GM19099 (cell line): ENCODE measurements at regions not wholly inside any gene's neighbourhood (a gene's known extent, or its start where the extent isn't known, plus 50 kb on each side); places are given as distances from the start of the nearest gene placed in this dataset.

Experiments used
- POLR2A ChIP-seq: IDR thresholded peaks from 3 replicates; pipeline ENCODE4 v1.6.1; 2011; ENCODE audit warnings: low read depth; ENCODE audit not compliant: insufficient read length; ENCODE audit errors: extremely low read depth

DNA sequence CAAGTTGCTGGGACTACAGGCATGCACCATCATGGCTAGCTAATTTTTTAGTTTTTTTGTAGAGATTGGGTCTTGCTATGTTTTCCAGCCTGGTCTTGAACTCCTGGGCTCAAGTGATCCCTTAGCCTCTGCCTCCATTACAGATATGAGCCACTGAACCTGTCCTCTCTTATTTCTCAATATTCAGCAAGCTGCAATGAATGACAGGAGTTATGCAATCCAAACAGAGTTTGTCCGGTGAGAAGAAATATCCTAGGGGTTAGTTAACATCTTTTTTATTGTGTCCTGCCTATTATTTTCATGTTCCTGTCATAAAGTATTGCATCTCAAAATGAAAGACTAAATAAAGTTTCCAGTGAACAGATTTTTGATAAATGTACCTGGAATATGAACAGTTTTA is 1161.4 kb downstream of the OTOL1 start:
- TF ChIP-seq POLR2A, result no peak

DNA sequence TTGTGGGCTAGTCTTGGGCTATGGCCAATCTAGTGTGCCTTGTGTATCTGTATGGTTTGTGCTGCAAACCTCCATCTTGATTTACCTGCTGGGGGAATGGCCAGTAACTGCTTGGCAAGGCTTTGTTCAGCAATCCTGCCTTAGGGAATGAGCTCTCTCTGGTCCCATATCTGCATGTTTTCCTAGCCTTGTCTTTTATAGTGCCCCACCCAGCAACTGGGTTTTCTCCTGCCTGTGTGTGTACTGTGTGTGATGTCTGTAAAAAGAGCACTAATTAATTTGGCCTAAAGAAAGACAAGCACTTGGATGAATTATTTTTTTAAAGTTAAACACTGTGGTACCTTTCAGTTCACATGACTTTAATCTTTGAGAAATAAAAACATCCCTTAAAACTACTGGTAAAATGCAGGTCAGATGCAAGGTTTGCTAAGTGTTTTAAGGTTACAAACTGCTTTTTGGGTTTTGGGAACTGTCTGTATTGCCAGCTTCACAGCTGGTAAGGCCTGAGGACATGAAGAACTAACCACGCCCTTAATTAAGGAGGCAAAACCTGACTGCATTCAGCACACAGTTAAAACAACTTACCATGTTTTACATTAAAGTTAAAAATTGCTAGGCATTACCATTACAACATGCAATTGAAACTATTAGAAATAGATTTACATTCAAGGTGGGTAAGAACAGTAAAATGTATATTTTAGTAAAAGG is 1169.2 kb downstream of the OTOL1 start:
- no peak for TF ChIP-seq POLR2A

DNA sequence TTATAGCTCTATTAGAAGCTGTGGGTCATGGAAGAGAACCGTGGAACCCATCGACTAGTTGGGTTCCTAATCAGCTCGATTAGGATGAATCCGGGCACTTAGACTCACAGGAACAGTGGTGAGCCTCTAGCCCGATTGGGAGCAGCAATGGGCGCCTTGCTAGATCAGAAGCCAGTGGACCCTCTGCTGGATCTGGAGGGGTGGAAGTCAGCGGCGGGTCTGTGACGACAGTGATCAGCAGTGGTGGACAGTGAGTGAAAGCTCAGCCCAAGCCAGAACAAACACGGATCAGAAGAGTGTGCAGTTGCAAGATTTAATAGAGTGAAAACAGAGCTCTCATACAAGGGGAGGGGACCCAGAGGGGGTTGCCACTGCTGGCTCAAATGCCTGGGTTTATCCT is 1170.2 kb downstream of the OTOL1 start:
- TF ChIP-seq POLR2A, result no peak

DNA sequence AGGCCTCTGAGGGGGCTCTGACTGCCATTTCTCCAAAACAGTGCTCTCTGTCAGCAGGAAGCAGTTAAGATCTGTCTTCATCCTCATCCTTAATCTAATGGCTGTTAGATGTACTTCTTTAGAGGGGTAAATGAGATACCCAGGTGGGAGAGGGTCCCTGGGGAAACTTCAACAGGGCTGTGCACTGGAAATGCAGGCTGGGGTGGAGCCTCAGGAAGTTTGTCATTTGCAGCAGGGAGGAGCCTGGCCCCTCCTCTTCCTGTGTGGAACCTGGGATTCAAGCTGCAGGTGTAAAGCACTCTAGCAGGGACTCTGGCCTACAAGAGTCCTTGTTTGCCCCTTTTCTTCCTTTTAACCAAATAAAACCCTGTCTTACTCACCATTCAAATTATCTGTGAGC is 1173.6 kb downstream of the OTOL1 start:
- no peak for TF ChIP-seq POLR2A

DNA sequence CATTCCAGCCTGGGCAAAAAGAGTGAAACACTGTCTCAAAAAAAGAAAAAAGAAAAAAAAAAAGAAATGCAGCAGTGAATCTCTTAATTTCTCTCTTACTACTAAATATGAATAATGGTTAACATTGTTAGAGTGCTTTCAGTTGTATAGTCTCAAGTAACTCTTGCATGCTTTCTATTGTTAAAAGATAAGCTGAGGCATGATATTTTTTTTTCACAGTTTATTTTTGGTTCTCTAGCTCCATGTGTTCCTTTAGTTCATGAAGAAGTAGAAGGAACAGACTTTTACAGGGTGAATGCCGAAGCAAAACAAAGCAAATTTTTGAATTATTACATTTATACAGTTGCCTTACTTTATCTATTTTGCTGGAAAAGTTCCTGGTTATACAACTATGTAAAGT is 1180.9 kb downstream of the OTOL1 start:
- TF ChIP-seq POLR2A, result no peak

DNA sequence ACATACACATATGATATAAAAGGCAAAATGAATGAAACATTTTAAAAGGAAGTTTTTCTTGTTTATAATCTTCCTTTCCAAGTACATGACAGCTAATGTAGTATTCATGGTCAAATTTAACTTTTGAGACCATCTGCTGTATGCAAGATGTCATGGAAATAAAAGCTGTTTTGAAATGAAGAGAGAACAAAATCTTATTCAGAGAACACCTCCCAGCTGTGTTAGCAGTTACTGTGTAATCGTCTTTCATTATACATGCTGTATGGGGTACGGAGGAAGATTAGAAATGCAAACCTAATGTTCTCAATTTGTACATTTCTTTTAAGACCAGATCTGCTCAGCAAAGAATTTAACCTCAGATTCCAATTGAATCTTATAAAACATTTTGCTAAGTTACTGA is 1182.3 kb downstream of the OTOL1 start:
- TF ChIP-seq POLR2A, result no peak

DNA sequence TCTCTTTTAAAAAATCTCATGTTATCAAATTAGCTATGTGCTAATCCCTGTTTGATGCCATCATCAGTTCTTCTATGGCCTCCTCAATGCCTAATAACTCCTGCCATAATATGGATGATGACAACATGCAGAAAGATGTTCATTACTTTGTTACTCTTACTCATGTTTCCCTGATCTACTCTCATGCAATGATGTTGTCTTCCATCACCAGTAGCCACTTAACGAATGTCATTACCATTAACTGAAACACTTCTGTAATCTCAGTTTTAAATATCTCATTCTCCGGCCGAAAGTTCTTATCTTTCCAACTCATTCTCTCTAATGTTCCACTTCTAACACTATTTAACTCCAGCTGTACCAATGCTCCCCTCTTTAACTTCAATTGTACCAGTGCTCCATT is 1187.7 kb downstream of the OTOL1 start:
- TF ChIP-seq POLR2A, result no peak

DNA sequence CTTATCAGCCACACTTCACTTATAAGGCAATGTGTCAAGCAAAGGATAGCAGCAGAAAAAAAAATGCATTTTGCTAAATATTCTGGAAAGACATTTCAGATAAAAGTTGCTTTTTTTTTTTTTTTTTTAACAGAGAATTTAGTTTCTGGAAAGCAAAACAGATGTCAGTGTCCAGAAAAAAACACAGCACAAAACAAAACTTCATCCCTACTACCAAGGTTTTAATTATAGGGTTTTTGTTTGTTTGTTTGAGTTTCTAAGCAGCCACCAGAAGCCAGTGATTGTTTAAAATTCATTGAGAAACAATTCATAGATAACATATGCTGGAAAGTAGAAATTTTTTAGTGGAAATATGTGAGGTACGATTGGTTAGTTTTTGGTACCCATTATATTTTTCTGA is 1202.7 kb downstream of the OTOL1 start:
- no peak for TF ChIP-seq POLR2A

DNA sequence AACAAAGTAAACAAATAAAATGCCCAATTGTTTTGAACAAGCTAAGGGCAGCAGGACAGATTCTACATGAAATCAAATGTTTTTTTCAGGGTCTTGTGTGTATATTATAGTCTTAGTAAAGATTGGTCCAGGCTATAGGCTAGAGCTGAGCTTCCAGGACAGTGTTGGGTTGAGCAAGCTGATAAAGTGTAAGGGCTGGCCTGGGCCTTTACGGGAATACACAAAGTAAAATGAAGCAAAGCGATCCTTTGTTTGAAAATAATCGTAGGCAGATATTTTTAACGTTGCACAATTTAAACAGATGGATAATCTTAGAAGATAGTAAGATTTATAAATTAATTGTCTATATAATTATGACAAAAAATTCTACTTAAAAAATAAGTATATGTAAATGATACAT is 1204.6 kb downstream of the OTOL1 start:
- TF ChIP-seq POLR2A, result no peak

DNA sequence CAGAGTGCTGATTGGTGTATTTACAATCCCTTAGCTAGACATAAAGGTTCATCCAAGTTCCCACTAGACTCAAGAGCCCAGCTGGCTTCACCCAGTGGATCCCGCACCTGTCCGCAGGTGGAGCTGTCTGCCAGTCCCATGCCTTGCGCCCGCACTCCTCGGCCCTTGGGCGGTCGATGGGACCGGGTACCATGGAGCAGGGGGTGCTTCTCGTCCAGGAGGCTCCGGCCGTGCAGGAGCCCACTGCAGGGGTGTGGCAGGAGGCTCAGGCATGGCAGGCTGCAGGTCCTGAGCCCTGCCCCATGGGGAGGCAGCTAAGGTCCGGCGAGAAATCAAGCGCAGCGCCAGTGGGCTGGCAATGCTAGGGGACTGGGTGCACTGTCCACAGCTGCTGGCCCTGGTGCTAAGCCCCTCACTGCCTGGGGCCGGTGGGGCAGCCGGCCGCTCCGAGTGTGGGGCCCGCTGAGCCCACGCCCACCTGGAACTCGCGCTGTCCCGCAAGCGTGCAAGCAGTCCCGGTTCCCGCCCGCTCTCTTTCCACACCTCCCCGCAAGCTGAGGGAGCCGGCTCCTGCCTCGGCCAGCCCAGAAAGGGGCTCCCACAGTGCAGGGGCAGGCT is 1206.3 kb downstream of the OTOL1 start:
- no peak for TF ChIP-seq POLR2A

DNA sequence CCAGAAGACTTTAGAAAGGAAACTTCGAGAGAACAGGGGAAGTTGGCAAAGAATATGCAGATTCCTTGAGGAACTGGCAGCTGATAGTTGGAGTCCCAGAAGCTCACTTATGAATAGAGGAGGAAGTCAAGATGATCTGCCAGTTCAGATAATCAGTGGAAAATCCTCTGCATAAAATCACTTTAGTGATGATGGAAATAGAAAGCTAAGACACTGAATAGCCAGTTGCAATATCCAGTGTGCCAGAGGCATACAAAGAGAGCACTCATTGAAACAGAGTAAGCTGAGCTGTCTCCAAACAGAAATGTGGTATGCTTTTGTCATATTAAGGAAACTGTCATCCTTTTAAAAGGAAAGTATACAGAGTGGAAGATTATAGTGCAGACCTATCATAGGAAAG is 1207.6 kb downstream of the OTOL1 start:
- no peak for TF ChIP-seq POLR2A

DNA sequence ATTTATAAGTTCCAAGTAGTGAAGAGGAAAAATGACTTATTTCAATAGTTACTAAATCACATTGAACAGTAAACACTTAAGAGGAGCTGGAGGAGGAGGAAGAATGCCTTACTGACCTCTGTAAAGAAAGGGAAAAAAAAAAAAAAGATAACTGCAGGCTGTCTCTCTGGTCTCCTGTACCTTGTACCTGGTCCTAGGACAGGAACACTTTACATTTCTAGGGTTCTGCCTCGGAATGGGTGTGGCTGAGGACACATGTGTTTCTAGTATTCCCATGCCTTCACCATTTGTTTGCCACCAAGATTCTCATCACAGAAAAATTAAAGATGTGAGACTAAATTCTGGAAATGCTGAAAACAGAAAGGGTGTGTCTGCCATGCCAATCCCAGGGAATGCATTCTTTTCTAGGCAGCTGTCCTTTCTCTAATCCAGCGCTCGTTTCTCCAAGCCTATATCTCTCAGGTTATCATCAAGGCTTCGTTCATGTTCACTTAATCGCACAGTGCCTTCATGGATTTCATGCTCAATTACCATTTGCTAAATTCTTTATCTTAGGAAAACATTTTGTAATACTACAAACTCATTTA is 1208.3 kb downstream of the OTOL1 start:
- TF ChIP-seq POLR2A, result no peak

DNA sequence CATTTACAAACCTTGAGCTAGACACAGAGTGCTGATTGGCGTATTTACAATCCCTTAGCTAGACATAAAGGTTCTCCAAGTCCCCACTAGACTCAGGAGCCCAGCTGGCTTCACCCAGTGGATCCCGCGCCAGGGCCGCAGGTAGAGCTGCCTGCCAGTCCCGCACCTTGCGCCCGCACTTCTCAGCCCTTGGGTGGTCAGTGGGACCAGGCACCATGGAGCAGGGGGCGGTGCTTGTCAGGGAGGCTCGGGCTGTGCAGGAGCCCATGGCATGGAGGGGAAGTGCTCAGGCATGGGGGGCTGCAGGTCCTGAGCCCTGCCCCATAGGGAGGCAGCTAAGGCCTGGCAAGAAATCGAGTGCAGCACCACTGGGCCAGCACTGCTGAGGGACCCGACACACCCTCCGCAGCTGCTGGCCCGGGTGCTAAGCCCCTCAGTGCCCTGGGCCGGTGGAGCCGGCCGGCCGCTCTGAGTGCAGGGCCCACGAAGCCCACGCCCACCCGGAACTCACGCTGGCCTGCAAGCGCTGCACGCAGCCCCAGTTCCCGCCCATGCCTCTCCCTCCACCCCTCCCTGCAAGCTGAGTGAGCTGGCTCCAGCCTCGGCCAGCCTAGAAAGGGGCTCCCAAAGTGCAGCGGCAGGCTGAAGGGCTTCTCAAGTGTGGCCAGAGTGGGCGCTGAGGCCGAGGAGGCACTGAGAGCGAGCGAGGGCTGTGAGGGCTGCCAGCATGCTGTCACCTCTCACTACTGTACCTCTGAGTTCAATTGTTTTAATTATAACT is 1213.9 kb downstream of the OTOL1 start:
- no peak for TF ChIP-seq POLR2A

DNA sequence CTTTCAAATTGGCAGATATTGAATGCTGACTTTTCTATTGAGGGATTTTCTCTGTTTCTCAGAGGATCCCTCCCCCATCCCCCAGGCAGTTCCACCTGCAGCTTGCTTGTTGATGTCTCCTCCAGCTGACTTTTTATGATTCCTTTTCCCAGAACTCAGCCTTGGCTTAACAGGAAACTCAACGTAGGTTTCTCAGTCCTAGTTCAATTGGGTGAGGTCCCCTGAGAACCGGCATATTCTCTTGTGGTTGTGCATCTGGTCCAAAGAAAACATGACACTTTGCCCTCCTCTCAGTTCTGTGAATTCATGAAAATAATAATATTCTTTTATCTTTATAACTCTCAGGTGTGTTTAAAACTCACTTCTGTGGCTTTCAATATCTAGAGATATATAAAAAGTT is 1222.1 kb downstream of the OTOL1 start:
- TF ChIP-seq POLR2A, result no peak

DNA sequence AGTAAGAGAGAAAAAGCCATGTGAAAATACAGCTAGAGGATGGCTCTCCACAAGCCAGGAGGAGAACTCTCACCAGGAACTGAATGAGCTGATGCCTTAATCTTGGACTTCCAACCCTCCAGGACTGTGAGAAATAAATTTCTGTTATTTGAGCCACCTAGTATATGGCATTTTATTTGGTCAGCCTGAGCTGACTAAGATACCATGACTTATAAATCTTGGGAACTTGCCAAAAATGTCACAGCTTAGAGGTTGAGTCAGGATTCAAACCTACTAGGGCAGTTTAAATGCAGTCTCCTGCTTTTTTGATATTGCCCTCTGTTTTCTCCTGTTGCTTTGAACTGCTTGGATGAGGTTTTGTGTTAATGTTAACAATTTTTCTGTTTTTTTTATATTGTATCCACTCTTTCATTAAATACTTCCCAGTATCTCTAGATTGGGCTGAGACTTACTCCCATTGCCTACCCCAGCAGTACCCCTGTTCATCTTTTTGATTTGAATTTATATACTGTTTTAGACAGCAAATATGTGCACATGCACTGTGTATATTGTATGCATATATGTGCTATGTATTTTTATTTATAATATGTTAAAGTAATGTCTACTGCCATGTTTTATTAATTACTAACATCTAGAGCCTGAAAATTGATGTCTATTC is 1223.2 kb downstream of the OTOL1 start:
- no peak for TF ChIP-seq POLR2A

DNA sequence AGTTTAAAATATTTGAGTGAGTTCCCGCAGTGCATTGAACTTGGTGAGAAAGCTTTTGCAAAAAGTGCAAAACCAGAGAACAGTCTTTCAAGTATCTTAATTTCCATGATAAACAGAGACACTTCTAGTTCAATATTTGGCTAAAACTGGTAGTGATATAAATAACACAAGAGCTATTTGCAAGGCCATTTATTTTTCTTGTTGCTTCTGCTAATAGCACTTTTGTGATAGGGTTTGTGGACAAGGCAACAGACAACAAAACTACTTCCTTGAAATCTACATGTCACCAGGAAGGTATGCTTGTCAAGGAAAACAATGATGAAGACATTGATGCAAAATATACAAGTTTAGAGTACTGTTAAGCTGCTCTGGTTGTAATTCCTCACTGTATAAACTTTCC is 1225.1 kb downstream of the OTOL1 start:
- TF ChIP-seq POLR2A, result no peak

DNA sequence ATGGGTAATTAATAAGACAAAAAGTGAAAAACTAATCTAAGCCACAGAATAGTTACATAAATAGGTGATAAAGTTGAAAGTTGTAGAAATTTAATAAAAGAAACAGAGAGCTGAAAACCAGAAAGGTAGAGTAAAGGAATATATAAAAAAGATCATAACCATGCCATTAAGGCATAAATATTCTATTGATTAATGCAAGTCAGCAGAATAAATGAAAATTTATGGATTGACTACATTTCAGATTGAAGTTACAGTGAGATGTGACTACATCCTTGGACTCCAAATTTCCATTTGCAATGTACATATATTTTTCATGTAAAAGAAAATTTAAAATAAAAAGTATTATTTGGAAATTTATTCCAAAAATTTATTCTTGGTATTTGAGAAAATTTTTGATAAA is 1225.7 kb downstream of the OTOL1 start:
- TF ChIP-seq POLR2A, result no peak
